Duodenal mucosa (tissue), 2 donors: ENCODE measurements at regions not wholly inside any gene's neighbourhood (a gene's known extent, or its start where the extent isn't known, plus 50 kb on each side); places are given as distances from the start of the nearest gene placed in this dataset.

Source experiments
- H3K27ac ChIP-seq: one replicate; pipeline ENCODE4 v1.7.0; 2013; ENCODE audit warnings: low read depth, low read length
- H3K27me3 ChIP-seq, 2 donors: one replicate each; pipeline ENCODE4 v1.7.0; 2013; ENCODE audit warnings: low read length in 2 of 2, control low read depth in 1 of 2; ENCODE audit not compliant: insufficient read depth in 2 of 2, control insufficient read depth in 1 of 2
- H3K36me3 ChIP-seq, 2 donors: one replicate each; pipeline ENCODE4 v1.7.0; 2013; ENCODE audit warnings: low read length in 2 of 2, control low read depth in 1 of 2; ENCODE audit not compliant: insufficient read depth in 2 of 2, control insufficient read depth in 1 of 2
- H3K4me1 ChIP-seq, 2 donors: one replicate each; pipeline ENCODE4 v1.7.0; 2013; ENCODE audit warnings: low read length in 2 of 2, control low read depth in 1 of 2; ENCODE audit not compliant: insufficient read depth in 2 of 2, control insufficient read depth in 1 of 2
- H3K4me3 ChIP-seq, 2 donors: one replicate each; pipeline ENCODE4 v1.7.0; 2013; ENCODE audit warnings: low read length in 2 of 2, low read depth in 1 of 2
- H3K9ac ChIP-seq, 2 donors: one replicate each; pipeline ENCODE4 v1.7.0; 2013; ENCODE audit warnings: low read length in 2 of 2, low read depth in 1 of 2
- H3K9me3 ChIP-seq, 2 donors: one replicate each; pipeline ENCODE4 v1.7.0; 2013; ENCODE audit warnings: low read length in 2 of 2, control low read depth in 1 of 2; ENCODE audit not compliant: control insufficient read depth in 1 of 2

DNA sequence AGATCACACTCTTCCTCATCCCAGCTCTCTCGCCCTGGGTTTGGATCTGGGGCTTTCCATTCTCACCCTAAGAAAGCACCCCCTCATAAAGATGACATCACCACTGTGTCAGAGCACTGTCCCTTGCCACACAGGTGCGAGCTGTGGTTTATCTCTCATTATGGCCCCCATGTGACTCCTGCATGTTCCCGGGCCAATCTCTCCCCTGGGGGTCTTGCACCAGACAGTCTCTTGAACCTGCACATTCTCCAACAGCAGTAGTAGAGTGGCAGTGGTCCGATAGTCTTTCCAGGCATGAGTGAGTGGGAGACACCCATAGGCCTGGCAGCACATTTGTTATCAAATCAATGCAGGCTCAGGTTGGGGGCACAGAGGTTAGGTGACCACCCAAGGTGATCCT, 130.5 kb downstream of the HRH4 start:
- peaks cover 0 to 4% of the 10 kb centered on the region in 2 donors for H3K27me3 ChIP-seq
- no peak overlapping the region for H3K9ac ChIP-seq
- H3K36me3 ChIP-seq = no peaks in the 10 kb centered on the region
- no peak overlapping the region for H3K27ac ChIP-seq
- no peaks in the 10 kb centered on the region for H3K9me3 ChIP-seq
- no peak overlapping the region for H3K4me3 ChIP-seq
- H3K4me1 ChIP-seq = no peaks in the 10 kb centered on the region

DNA sequence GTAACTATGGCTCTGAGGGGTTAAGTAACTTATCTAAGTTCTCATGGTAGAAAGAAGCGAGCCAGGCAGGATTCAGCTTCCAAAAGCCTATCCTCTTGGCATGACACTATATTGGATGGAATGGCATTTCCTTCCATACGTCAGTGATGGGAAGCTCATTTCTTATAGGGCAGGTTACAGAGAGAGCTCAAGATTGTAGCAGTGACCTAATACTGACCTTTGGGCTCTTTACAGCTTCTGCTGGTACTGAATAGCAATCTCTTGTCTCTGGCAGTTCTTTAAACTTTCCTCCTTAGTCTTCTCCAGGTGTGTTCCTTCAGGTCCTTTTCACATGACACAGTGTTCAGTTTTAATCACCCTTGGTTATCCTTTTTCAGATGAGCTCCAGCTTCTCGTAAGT, 133.0 kb downstream of the HRH4 start:
- no peak overlapping the region for H3K27ac ChIP-seq
- H3K4me1 ChIP-seq = no peaks in the 10 kb centered on the region
- no peak overlapping the region for H3K9ac ChIP-seq
- H3K27me3 ChIP-seq = no peaks in the 10 kb centered on the region
- no peaks in the 10 kb centered on the region for H3K36me3 ChIP-seq
- H3K4me3 ChIP-seq = no peak overlapping the region
- H3K9me3 ChIP-seq = no peaks in the 10 kb centered on the region

DNA sequence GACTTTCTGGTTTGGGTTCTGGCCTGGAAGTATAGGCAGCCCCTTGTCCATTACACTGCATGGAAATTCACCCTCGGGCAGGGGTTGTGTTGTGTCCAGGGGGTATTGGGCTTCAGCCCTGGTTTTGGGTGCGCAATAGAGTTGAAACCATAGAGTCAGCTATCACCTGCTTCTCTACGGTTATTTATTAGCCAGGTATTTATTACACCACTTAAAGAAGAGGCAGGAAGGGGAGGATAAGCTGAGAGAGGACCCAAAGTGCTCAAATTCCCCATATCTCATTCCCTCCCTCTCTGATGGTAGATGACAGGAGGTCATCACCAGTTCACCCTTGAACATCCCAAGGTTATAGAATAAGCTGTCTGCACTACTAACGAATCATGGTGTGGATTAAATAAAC, 133.4 kb downstream of the HRH4 start:
- Histone ChIP-seq H3K36me3 (no peaks in the 10 kb centered on the region), H3K9ac (no peak overlapping the region), H3K9me3 (no peaks in the 10 kb centered on the region), H3K27ac (no peak overlapping the region), H3K4me1 (no peaks in the 10 kb centered on the region), H3K4me3 (no peak overlapping the region), H3K27me3 (no peaks in the 10 kb centered on the region)

DNA sequence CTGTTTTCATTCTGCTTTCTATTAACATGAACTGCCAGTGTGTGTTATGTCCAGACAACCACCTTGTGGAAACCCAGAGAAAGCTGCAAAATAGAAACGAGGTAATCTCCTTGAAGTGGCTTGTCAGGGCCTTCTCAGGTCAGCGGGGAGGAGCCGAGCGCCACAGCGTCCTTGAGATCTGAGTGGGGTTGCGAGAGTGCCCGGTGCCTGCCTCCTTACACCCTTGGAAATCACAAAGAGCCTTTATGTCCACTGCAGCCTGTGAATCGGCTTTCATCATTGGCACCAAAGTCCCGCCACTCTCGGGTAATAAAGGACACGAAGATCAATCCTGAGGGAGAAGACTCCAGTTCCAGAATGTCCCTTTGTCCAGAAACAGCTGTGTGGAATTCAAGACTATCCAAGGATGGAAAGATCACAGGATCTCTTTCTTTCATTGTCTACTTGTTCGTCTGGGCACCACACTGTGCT, 135.2 kb downstream of the HRH4 start:
- Histone ChIP-seq H3K4me1 (no peaks in the 10 kb centered on the region), H3K9me3 (no peaks in the 10 kb centered on the region)

DNA sequence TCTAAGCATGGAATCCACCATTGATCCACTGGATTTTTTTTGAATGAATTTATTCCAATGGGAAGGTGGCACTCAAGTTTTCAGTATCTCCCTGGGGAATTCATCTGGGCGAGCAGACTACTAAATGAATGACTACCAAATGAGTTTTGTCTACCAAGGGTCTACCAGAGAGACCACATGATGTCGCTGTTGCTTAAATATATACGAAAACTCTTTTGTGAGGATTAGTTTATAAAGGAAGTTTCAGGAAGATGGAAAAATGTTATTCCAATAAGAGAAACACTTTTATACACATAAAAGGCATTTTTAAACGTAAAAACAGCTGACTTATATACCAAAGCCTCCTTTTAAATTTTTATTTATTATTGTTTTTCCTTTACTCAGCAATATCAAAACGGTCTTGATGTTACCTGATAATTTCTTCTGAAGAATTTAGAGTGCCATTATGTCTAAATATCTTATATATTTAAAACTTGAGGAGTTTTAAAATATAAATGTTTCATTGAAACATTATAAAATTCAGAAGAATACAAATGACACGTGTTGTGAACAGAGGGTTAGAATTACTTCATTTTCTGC, 139.7 kb downstream of the HRH4 start:
- Histone ChIP-seq H3K4me3 (no peak overlapping the region), H3K27ac (no peak overlapping the region), H3K36me3 (no peaks in the 10 kb centered on the region), H3K9ac (no peak overlapping the region), H3K9me3 (no peaks in the 10 kb centered on the region), H3K4me1 (no peaks in the 10 kb centered on the region), H3K27me3 (no peaks in the 10 kb centered on the region)

More for the DNA sequence above, 135.2 kb downstream of the HRH4 start:
- no peak overlapping the region for H3K27ac ChIP-seq
- H3K9ac ChIP-seq = no peak overlapping the region
- no peaks in the 10 kb centered on the region for H3K27me3 ChIP-seq
- no peaks in the 10 kb centered on the region for H3K36me3 ChIP-seq
- no peak overlapping the region for H3K4me3 ChIP-seq

DNA sequence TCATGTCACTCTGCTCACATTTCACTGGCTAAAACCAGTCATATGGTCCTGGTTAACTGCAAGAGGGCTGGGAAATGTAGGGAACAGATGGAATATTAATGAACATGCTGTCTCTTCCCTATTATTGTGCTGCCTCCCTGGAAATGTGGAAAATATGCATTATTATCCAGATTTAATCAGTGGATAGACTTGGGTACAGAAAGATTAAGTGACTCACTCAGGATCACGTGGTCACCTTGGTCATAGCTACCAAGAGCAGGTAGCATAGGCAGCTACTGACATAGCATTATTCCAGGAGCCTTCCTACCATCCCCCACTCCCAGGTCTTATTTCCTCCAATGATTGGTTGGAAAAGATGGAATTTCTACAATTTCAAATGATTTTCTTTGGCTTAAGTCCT, 141.1 kb downstream of the HRH4 start:
- no peak overlapping the region for H3K27ac ChIP-seq

DNA sequence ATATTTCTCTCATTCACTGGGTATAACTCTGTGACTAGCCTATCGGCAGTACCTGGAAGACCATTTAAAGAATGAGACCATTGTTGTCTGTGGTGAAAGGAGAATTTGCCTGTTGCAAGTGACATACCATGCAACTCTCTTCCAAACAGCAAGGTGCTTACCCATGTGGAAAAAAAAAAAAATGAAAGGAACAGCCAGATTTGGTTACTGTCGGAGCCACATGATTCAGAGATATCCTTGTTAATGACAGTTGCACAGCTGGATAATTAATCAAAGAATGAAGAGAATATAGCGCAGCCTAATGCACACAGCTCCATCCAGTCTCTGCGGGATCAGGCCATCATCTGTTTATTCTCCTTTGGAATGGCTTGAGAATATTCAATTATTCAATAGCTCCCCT, 141.8 kb downstream of the HRH4 start:
- Histone ChIP-seq H3K36me3 (no peaks in the 10 kb centered on the region), H3K4me1 (no peaks in the 10 kb centered on the region), H3K4me3 (no peak overlapping the region), H3K27ac (no peak overlapping the region), H3K27me3 (no peaks in the 10 kb centered on the region), H3K9me3 (no peaks in the 10 kb centered on the region), H3K9ac (no peak overlapping the region)

More for the DNA sequence above, 141.1 kb downstream of the HRH4 start:
- H3K4me3 ChIP-seq = no peak overlapping the region
- H3K36me3 ChIP-seq = no peaks in the 10 kb centered on the region
- no peaks in the 10 kb centered on the region for H3K4me1 ChIP-seq
- no peaks in the 10 kb centered on the region for H3K9me3 ChIP-seq
- H3K9ac ChIP-seq = no peak overlapping the region
- no peaks in the 10 kb centered on the region for H3K27me3 ChIP-seq

DNA sequence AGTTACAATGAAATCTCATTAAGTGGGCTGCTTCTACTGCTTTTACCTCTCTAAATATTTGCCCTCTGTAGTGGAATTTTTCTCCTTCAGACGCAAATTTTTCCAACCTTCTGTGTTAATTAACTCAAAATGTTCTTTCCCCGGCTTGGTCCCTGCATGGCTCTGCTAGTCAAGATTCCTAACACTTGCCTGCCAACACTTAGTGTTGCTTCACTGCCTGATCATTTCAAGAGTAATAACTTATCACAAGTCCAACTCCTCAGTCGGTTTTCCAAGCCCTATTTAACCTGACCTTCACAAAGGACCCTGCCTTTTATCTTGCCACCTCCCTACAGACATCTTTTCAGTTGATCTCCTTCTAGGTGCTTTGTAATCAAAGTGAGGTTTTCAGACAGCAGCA, 142.7 kb downstream of the HRH4 start:
- H3K36me3 ChIP-seq = no peaks in the 10 kb centered on the region
- H3K9ac ChIP-seq = no peak overlapping the region

DNA sequence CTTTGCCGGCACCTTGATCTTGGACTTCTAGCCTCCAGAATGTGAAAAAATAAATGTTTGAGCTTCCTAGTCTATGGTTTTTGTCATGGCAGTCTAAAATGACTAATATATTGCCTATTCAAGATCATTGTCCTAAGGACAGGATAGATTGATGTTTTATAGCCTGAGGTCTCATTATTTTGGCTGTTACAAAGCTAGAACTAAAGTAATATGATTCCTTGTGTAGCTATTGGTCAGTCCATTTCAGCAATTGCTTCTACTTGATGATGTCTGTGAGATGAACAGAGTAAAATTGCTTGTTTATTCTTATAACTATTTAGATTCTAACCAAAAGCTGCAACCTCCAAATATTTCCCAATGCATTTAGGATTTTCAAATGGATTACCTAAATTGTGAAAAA, 145.0 kb downstream of the HRH4 start:
- Histone ChIP-seq H3K27me3 (no peaks in the 10 kb centered on the region), H3K9me3 (no peaks in the 10 kb centered on the region)

More for the DNA sequence above, 142.7 kb downstream of the HRH4 start:
- Histone ChIP-seq H3K9me3 (no peaks in the 10 kb centered on the region), H3K27ac (no peak overlapping the region), H3K4me1 (no peaks in the 10 kb centered on the region), H3K27me3 (no peaks in the 10 kb centered on the region), H3K4me3 (no peak overlapping the region)

DNA sequence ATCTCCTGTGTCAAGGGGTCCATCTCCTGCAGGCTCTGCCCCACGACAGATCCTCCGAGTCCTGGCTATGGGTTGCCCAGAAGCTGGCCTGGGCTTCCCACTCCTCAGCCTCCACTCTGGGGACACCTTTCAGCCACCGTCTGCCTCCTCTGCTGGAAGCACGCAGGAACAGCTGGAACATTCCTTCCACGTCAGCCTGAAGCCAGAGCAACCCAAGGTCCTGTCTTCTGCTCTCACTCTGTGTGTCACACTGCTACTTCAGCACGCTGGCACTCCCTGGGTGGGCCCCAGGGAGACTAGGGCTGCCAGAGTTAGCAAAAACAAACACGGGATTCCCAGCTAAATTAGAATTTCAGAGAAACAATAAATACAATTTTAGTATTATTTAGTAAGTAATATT, 148.8 kb downstream of the HRH4 start:
- H3K27me3 ChIP-seq = no peaks in the 10 kb centered on the region
- H3K36me3 ChIP-seq = no peaks in the 10 kb centered on the region
- no peak overlapping the region for H3K9ac ChIP-seq
- no peaks in the 10 kb centered on the region for H3K4me1 ChIP-seq
- no peaks in the 10 kb centered on the region for H3K9me3 ChIP-seq
- H3K27ac ChIP-seq = no peak overlapping the region
- H3K4me3 ChIP-seq = no peak overlapping the region

More for the DNA sequence above, 145.0 kb downstream of the HRH4 start:
- H3K36me3 ChIP-seq = no peaks in the 10 kb centered on the region
- no peak overlapping the region for H3K27ac ChIP-seq
- no peak overlapping the region for H3K9ac ChIP-seq
- no peak overlapping the region for H3K4me3 ChIP-seq
- no peaks in the 10 kb centered on the region for H3K4me1 ChIP-seq

DNA sequence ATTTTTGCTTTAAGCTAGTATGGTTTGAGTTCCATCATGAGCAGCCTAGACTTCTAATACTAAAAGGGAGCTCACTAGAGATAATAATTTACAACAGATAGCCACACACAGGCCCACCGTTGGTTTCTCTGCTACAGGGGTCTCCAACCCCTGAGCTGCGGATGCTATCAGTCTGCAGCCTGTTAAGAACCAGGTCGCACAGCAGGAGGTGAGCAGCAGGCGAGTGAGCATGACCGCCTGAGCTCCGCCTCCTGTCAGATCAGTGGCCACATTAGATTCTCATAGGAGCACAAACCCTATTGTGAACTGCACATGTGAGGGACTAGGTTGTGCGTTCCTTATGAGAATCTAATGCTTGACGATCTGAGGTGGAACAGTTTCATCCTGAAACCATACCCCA, 150.6 kb downstream of the HRH4 start:
- Histone ChIP-seq H3K27me3 (no peaks in the 10 kb centered on the region), H3K4me3 (no peak overlapping the region), H3K36me3 (no peaks in the 10 kb centered on the region), H3K9me3 (no peaks in the 10 kb centered on the region), H3K4me1 (no peaks in the 10 kb centered on the region), H3K27ac (no peak overlapping the region), H3K9ac (no peak overlapping the region)
